Sigmoid colon (tissue), 4 donors: ENCODE measurements at regions not wholly inside any gene's neighbourhood (a gene's known extent, or its start where the extent isn't known, plus 50 kb on each side); places are given as distances from the start of the nearest gene placed in this dataset.

ENCODE experiments used
- CTCF ChIP-seq, 4 experiments: fragments of 450-650 bp in 3 of 4; fragments of 200-600 bp in 1 of 4; IDR thresholded peaks; one replicate each; pipeline ENCODE4 v1.5.1; 2016 to 2019; ENCODE audit warnings: antibody characterized with exemption in 4 of 4, mild to moderate bottlenecking in 3 of 4, moderate library complexity in 2 of 4
- EP300 ChIP-seq, 4 donors: sonication (generic); formaldehyde crosslinking; IDR thresholded peaks; one replicate each; pipeline ENCODE4 v1.6.1; 2017; ENCODE audit warnings: antibody characterized with exemption in 4 of 4
- POLR2A ChIP-seq, 2 donors: fragments of 450-650 bp; IDR thresholded peaks; one replicate each; pipeline ENCODE4 v1.6.1; 2016; ENCODE audit warnings: antibody characterized with exemption in 2 of 2, mild to moderate bottlenecking in 2 of 2, moderate library complexity in 2 of 2

DNA sequence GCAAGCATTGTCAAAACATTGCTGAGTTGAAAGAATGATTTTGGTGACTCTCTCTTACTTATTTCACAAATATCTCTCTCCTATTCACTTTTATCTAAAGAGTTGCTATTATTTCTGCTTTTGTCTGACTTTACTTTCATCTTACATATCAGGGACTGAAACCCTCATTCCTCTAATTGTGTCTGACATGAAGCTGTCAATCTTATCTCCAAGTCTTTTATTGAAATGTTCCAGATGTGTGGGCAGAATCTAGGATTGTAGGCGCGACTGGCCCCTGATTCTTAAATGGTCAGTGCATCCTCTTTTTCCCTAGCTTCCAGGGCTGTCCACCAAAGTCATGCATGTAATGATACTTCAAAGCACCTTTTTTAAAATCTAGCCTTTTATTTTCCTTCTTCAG, 174.6 kb downstream of the NDFIP2 start:
- TF ChIP-seq CTCF (IDR thresholded peaks at IDR 0.05) (no peak), POLR2A (IDR thresholded peaks at IDR 0.05) (no peak), EP300 (IDR thresholded peaks at IDR 0.05) (no peak)
